Islet of Langerhans (tissue), 1 donor: ENCODE measurements at regions not wholly inside any gene's neighbourhood (a gene's known extent, or its start where the extent isn't known, plus 50 kb on each side); places are given as distances from the start of the nearest gene placed in this dataset.
A peak's percentile ranks its signal among the peaks of the same experiment; 100 is the strongest.
"Not testable (repeated sequence)": the region's sequence is repeated elsewhere in the genome, so short reads cannot be mapped to it uniquely, and the experiment has no call there.

Experiments
- FAIRE-seq: peaks from one replicate; lab custom pipeline; 2011; peaks lifted over from hg19 to GRCh38; lab: Jason Lieb, UNC

GRCh38 chr5:173667702-173668101 lies 51.3 kb upstream of the BOD1 start:
- FAIRE-seq = no peak

GRCh38 chr5:173668245-173668800 lies 51.9 kb upstream of the BOD1 start:
- FAIRE-seq = no peak

- no peak for FAIRE-seq
These were observed 52.5 kb upstream of the BOD1 start for GRCh38 chr5:173668910-173669309.

GRCh38 chr5:173669483-173669882 lies 53.0 kb upstream of the BOD1 start:
- no peak for FAIRE-seq

GRCh38 chr5:173670130-173670651 lies 53.7 kb upstream of the BOD1 start:
- no peak for FAIRE-seq

GRCh38 chr5:173670791-173671120 lies 54.3 kb upstream of the BOD1 start:
- FAIRE-seq = no peak

- no peak for FAIRE-seq
These were observed 54.9 kb upstream of the BOD1 start for GRCh38 chr5:173671121-173671949.

- FAIRE-seq = no peak
These were observed 55.7 kb upstream of the BOD1 start for GRCh38 chr5:173672166-173672565.

- FAIRE-seq = no peak
These were observed 56.4 kb upstream of the BOD1 start for GRCh38 chr5:173672891-173673290.

- FAIRE-seq = no peak
These were observed 57.0 kb upstream of the BOD1 start for GRCh38 chr5:173673295-173674101.

- FAIRE-seq = no peak
These were observed 59.0 kb upstream of the BOD1 start for GRCh38 chr5:173675287-173675996.

- FAIRE-seq = no peak
These were observed 59.9 kb upstream of the BOD1 start for GRCh38 chr5:173676375-173676774.

- no peak for FAIRE-seq
These were observed 60.7 kb upstream of the BOD1 start for GRCh38 chr5:173677125-173677672.

GRCh38 chr5:173679909-173680630 lies 63.6 kb upstream of the BOD1 start:
- FAIRE-seq = no peak

GRCh38 chr5:173680660-173681242 lies 64.3 kb upstream of the BOD1 start:
- FAIRE-seq = no peak

- no peak for FAIRE-seq
These were observed 65.9 kb upstream of the BOD1 start for GRCh38 chr5:173682313-173682712.

- not testable (repeated sequence) for FAIRE-seq
These were observed 68.1 kb upstream of the BOD1 start for GRCh38 chr5:173684535-173684934.

GRCh38 chr5:173686950-173687349 lies 70.5 kb upstream of the BOD1 start:
- FAIRE-seq = no peak

GRCh38 chr5:173688703-173689102 lies 72.3 kb upstream of the BOD1 start:
- no peak for FAIRE-seq

- FAIRE-seq = peak; percentile 79
These were observed 72.8 kb upstream of the BOD1 start for GRCh38 chr5:173689171-173689736.
